Stomach (tissue), 4 donors: ENCODE measurements at regions not wholly inside any gene's neighbourhood (a gene's known extent, or its start where the extent isn't known, plus 50 kb on each side); places are given as distances from the start of the nearest gene placed in this dataset.

ENCODE experiments used
- EP300 ChIP-seq: sonication (generic); formaldehyde crosslinking; IDR thresholded peaks from one replicate; pipeline ENCODE4 v1.6.1; 2017; ENCODE audit warnings: antibody characterized with exemption
- POLR2A ChIP-seq, 4 donors: fragments of 450-650 bp; IDR thresholded peaks; one replicate each; pipeline ENCODE4 v1.6.1; 2016; ENCODE audit warnings: antibody characterized with exemption in 4 of 4, control low read depth in 2 of 4, mild to moderate bottlenecking in 1 of 4, moderate library complexity in 1 of 4
- POLR2AphosphoS5 ChIP-seq, 3 donors: sonication (generic); formaldehyde crosslinking; IDR thresholded peaks; one replicate each; pipeline ENCODE4 v1.6.1; 2016; ENCODE audit warnings: antibody characterized with exemption in 3 of 3
- TF ChIP-seq, protein P1 (sequence below), 7 experiments: fragments of 450-650 bp in 4 of 7; fragments of 200-600 bp in 3 of 7; sonication (generic) in 3 of 7; IDR thresholded peaks; one replicate each; pipeline ENCODE4 v1.5.1; 2016 to 2019; ENCODE audit warnings: antibody characterized with exemption in 7 of 7, control low read depth in 2 of 7, mild to moderate bottlenecking in 1 of 7

DNA sequence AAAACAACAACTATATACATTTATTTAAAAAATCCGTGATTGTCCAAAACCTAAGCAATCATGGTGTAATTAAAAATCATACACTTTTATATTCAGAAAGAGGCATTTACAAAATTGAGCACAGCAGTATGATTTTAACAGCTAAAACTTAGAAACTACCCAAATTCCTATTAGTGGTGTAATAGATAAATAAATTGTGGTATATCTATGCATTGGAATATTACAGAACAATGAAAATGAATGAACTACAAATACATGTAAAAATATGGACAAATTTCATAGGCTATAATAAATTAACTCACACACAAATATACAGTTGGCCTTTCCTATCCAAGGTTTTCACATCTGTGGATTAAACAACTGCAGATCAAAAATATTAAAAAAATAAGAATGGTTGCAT lies 700.5 kb upstream of the ARPP21 start:
- TF ChIP-seq, protein P1, sequence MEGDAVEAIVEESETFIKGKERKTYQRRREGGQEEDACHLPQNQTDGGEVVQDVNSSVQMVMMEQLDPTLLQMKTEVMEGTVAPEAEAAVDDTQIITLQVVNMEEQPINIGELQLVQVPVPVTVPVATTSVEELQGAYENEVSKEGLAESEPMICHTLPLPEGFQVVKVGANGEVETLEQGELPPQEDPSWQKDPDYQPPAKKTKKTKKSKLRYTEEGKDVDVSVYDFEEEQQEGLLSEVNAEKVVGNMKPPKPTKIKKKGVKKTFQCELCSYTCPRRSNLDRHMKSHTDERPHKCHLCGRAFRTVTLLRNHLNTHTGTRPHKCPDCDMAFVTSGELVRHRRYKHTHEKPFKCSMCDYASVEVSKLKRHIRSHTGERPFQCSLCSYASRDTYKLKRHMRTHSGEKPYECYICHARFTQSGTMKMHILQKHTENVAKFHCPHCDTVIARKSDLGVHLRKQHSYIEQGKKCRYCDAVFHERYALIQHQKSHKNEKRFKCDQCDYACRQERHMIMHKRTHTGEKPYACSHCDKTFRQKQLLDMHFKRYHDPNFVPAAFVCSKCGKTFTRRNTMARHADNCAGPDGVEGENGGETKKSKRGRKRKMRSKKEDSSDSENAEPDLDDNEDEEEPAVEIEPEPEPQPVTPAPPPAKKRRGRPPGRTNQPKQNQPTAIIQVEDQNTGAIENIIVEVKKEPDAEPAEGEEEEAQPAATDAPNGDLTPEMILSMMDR (IDR thresholded peaks at IDR 0.05), result no peak
- TF ChIP-seq POLR2A (IDR thresholded peaks at IDR 0.05), result no peak
- TF ChIP-seq EP300, result no peak
- TF ChIP-seq POLR2AphosphoS5 (IDR thresholded peaks at IDR 0.05), result no peak
